HepG2 (cell line): ENCODE measurements at regions not wholly inside any gene's neighbourhood (a gene's known extent, or its start where the extent isn't known, plus 50 kb on each side); places are given as distances from the start of the nearest gene placed in this dataset.

ENCODE experiments used
- ATAC-seq: fragments of 200-7000 bp; cut with Tn5 transposase; 3 replicates; pipeline ENCODE4 v1.9.1; 2020; ENCODE audit warnings: mild to moderate bottlenecking, moderate library complexity
- BruUV-seq: library from RNA; stranded (reverse); fragments of 400-500 nt; replicated peaks from 2 replicates; lab custom pipeline; 2021; lab: Mats Ljungman, UMichigan
- CTCF ChIA-PET: fragments of 300-600 bp; formaldehyde crosslinking; extraction: SDS; loops from one replicate; lab custom pipeline; 2021; ENCODE audit warnings: low total read pairs, inconsistent platforms, low intra/inter-chr PET ratio; lab: Yijun Ruan, JAX
- POLR2A ChIA-PET: fragments of 350-600 bp; sonication (Branson Sonifier 250); formaldehyde crosslinking; loops from one replicate; lab custom pipeline; 2020; ENCODE audit warnings: antibody characterized with exemption, inconsistent platforms; lab: Yijun Ruan, JAX
- DNase-seq: peaks from one replicate; pipeline ENCODE4 v3.0.0-alpha.2; 2015; ENCODE audit warnings: low spot score
- FAIRE-seq: peaks from 3 replicates; lab custom pipeline; 2011; peaks lifted over from hg19 to GRCh38; lab: Jason Lieb, UNC
- H2AFZ ChIP-seq: one replicate; pipeline ENCODE4 v1.6.1; 2011; ENCODE audit warnings: low read length, inconsistent platforms
- H3K27ac ChIP-seq: fragments of 300-600 bp; 3 replicates; pipeline ENCODE4 v1.8.0; 2011; ENCODE audit warnings: mixed run types, mild to moderate bottlenecking, mixed read lengths, low read length, inconsistent platforms; ENCODE audit not compliant: insufficient read depth; ENCODE audit errors: extremely low read length
- H3K27me3 ChIP-seq, 2 experiments: fragments of 200-600 bp in 1 of 2; 2 replicates in 1 of 2; 3 replicates in 1 of 2; pipeline versions ENCODE4 v1.6.0 to v1.8.0; 2011; ENCODE audit warnings: low read length in 2 of 2, mild to moderate bottlenecking in 2 of 2, moderate library complexity in 2 of 2, inconsistent platforms in 1 of 2; ENCODE audit not compliant: insufficient read depth in 2 of 2, control insufficient read depth in 1 of 2
- H3K36me3 ChIP-seq, 2 experiments: fragments of 200-600 bp in 1 of 2; replicated peaks in 1 of 2; 2 replicates in 1 of 2; 3 replicates in 1 of 2; pipeline versions ENCODE4 v1.5.1 to v1.8.0; 2011; ENCODE audit warnings: low read length in 2 of 2, inconsistent platforms in 1 of 2; ENCODE audit not compliant: insufficient read depth in 2 of 2, control insufficient read depth in 1 of 2
- H3K4me1 ChIP-seq: 2 replicates; pipeline ENCODE4 v1.5.1; 2012; ENCODE audit warnings: low read length, inconsistent platforms; ENCODE audit not compliant: insufficient read depth
- H3K4me2 ChIP-seq: 2 replicates; pipeline ENCODE4 v1.6.0; 2011; ENCODE audit warnings: low read depth, low read length, inconsistent platforms
- H3K4me3 ChIP-seq, 3 experiments: fragments of 200-600 bp in 1 of 3; sonication (generic), shearing (Covaris generic) in 1 of 3; replicated peaks in 1 of 3; 2 replicates each; pipeline ENCODE4 v1.5.1; 2011 to 2016; ENCODE audit warnings: low read length in 3 of 3, inconsistent platforms in 2 of 3, low read depth in 2 of 3, mild to moderate bottlenecking in 2 of 3, control low read depth in 1 of 3, mixed read lengths in 1 of 3; ENCODE audit not compliant: insufficient read depth in 1 of 3
- H3K79me2 ChIP-seq: one replicate; pipeline ENCODE4 v1.6.1; 2011; ENCODE audit warnings: low read length, inconsistent platforms; ENCODE audit not compliant: insufficient read depth
- H3K9ac ChIP-seq: 2 replicates; pipeline ENCODE4 v1.6.0; 2011; ENCODE audit warnings: mild to moderate bottlenecking, low read depth, low read length, inconsistent platforms; ENCODE audit not compliant: insufficient read depth
- H3K9me3 ChIP-seq: 2 replicates; pipeline ENCODE4 v1.5.1; 2012; ENCODE audit warnings: mild to moderate bottlenecking, low read length
- H4K20me1 ChIP-seq: 2 replicates; pipeline ENCODE4 v1.6.0; 2011; ENCODE audit warnings: inconsistent platforms, mild to moderate bottlenecking, low read length, moderate library complexity; ENCODE audit not compliant: insufficient read depth
- PCBP2 ChIP-seq: fragments of 200-400 bp; formaldehyde crosslinking; optimal IDR thresholded peaks from 2 replicates; pipeline ENCODE3; 2018; ENCODE audit warnings: low read length, low read depth; ENCODE audit not compliant: poor library complexity, severe bottlenecking
- SOX13 ChIP-seq, 3 experiments: fragments of 450-650 bp in 1 of 3; sonication (generic) in 1 of 3; formaldehyde crosslinking in 1 of 3; IDR thresholded peaks in 2 of 3; conservative IDR thresholded peaks in 1 of 3; 2 replicates each; pipeline versions ENCODE4 v1.5.0 to v1.6.1; 2016 to 2020; ENCODE audit warnings: antibody characterized with exemption in 1 of 3, mild to moderate bottlenecking in 1 of 3, missing compliant biosample characterization in 1 of 3, missing genetic modification reagents in 1 of 3, moderate library complexity in 1 of 3
- THYN1 ChIP-seq: sonication (generic); formaldehyde crosslinking; IDR thresholded peaks from 2 replicates; pipeline ENCODE4 v1.8.1; 2023; ENCODE audit warnings: low read depth, mild to moderate bottlenecking, moderate library complexity, missing genetic modification reagents, borderline replicate concordance
- ZNF138 ChIP-seq: sonication (generic); formaldehyde crosslinking; IDR thresholded peaks from 2 replicates; pipeline ENCODE4 v1.5.0; 2020; ENCODE audit warnings: mild to moderate bottlenecking, low read depth, missing genetic modification reagents
- WGBS: methylation state at CpG from one replicate; pipeline ENCODE4 v1.1.6; 2017; ENCODE audit warnings: low lambda C conversion rate; 5-methylcytosine and 5-hydroxymethylcytosine counted together
- in situ Hi-C: cut with HindIII; loops from 2 replicates; pipeline ENCODE4 v1.10.0; 2017; ENCODE audit warnings: low pct_unique_long_range_greater_than_20kb; ENCODE audit not compliant: extremely low pct_ligation_motif_present
- intact Hi-C: fragments of 100-400 bp; cut with micrococcal nuclease; formaldehyde crosslinking; loops from one replicate; pipeline ENCODE4 v1.10.0; 2022; ENCODE audit not compliant: unreplicated experiment
- TF ChIP-seq, protein P1 (sequence below): sonication (generic); formaldehyde crosslinking; IDR thresholded peaks from 2 replicates; pipeline ENCODE4 v1.9.0; 2021; ENCODE audit warnings: missing genetic modification reagents, borderline replicate concordance
- TF ChIP-seq, protein P2 (sequence below): sonication (generic); formaldehyde crosslinking; IDR thresholded peaks from 2 replicates; pipeline ENCODE4 v1.4.0; 2020; ENCODE audit warnings: missing genetic modification reagents
- TF ChIP-seq, protein P3 (sequence below): sonication (generic); formaldehyde crosslinking; IDR thresholded peaks from 2 replicates; pipeline ENCODE4 v1.5.0; 2020; ENCODE audit warnings: mild to moderate bottlenecking, missing genetic modification reagents, borderline replicate concordance

DNA sequence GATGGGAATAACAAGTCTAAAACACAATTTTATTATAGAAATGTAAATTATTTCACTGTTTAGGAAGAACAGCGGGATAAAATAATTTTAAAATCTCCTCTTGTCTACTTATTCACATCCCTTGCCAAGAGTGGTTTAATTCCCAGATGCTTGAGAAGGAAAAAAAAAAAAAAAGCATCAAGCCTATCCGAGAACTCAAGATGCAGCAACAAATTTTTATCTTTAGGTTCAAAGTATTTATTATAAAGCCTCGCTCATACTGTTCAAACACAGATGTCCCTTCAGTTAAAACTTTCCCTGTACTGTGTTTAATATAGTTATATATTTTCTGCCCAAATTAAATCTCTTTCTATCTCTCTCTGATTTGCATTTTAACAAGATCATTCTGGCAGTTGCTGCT, 1615.8 kb downstream of the PLA2G4A start:
- FAIRE-seq (no peak), DNase-seq (no peak), ATAC-seq (no peak)
- POLR2A ChIA-PET, result no interaction called here
- H4K20me1 ChIP-seq, result no peaks in the 10 kb centered on the region
- no peak for TF ChIP-seq ZNF138 (CRISPR knock-in tag)
- TF ChIP-seq SOX13 (IDR thresholded peaks at IDR 0.05), result no peak
- TF ChIP-seq SOX13 (CRISPR knock-in tag; conservative IDR thresholded peaks at IDR 0.05 in 1 of 2, IDR thresholded peaks at IDR 0.05 in 1 of 2), result no peak
- TF ChIP-seq, protein P1, sequence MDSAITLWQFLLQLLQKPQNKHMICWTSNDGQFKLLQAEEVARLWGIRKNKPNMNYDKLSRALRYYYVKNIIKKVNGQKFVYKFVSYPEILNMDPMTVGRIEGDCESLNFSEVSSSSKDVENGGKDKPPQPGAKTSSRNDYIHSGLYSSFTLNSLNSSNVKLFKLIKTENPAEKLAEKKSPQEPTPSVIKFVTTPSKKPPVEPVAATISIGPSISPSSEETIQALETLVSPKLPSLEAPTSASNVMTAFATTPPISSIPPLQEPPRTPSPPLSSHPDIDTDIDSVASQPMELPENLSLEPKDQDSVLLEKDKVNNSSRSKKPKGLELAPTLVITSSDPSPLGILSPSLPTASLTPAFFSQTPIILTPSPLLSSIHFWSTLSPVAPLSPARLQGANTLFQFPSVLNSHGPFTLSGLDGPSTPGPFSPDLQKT (CRISPR knock-in tag), result no peak
- no peak for TF ChIP-seq THYN1 (CRISPR knock-in tag)
- TF ChIP-seq PCBP2, result no peak
- TF ChIP-seq, protein P2, sequence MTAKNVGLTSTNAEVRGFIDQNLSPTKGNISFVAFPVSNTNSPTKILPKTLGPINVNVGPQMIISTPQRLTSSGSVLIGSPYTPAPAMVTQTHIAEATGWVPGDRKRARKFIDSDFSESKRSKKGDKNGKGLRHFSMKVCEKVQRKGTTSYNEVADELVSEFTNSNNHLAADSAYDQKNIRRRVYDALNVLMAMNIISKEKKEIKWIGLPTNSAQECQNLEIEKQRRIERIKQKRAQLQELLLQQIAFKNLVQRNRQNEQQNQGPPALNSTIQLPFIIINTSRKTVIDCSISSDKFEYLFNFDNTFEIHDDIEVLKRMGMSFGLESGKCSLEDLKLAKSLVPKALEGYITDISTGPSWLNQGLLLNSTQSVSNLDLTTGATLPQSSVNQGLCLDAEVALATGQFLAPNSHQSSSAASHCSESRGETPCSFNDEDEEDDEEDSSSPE (CRISPR knock-in tag), result no peak
- TF ChIP-seq, protein P3, sequence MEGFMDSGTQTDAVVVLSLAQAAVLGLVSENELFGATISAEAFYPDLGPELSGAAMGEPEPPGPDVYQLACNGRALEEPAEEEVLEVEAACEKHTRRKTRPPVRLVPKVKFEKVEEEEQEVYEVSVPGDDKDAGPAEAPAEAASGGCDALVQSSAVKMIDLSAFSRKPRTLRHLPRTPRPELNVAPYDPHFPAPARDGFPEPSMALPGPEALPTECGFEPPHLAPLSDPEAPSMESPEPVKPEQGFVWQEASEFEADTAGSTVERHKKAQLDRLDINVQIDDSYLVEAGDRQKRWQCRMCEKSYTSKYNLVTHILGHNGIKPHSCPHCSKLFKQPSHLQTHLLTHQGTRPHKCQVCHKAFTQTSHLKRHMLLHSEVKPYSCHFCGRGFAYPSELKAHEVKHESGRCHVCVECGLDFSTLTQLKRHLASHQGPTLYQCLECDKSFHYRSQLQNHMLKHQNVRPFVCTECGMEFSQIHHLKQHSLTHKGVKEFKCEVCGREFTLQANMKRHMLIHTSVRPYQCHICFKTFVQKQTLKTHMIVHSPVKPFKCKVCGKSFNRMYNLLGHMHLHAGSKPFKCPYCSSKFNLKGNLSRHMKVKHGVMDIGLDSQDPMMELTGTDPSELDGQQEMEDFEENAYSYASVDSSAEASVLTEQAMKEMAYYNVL (CRISPR knock-in tag), result no peak
- WGBS, result 16% methylated on average over 3 of the region's 3 CpGs
- no peak overlapping the region for H3K4me3 ChIP-seq
- no peak overlapping the region for H3K4me2 ChIP-seq
- intact Hi-C loops, result no loop called here
- no peak overlapping the region for H3K27ac ChIP-seq
- H3K9me3 ChIP-seq, result no peaks in the 10 kb centered on the region
- no peaks in the 10 kb centered on the region for H3K4me1 ChIP-seq
- no peak overlapping the region for H3K9ac ChIP-seq
- H3K27me3 ChIP-seq, result no peaks in the 10 kb centered on the region
- CTCF ChIA-PET, result no interaction called here
- no peaks in the 10 kb centered on the region for H3K79me2 ChIP-seq
- H2AFZ ChIP-seq, result no peak overlapping the region
- in situ Hi-C loops, result no loop called here
- no TSS peak for BruUV-seq
- H3K36me3 ChIP-seq, result no peaks in the 10 kb centered on the region
